GM18868 (cell line): ENCODE measurements at regions not wholly inside any gene's neighbourhood (a gene's known extent, or its start where the extent isn't known, plus 50 kb on each side); places are given as distances from the start of the nearest gene placed in this dataset.
"Not testable (repeated sequence)": the region's sequence is repeated elsewhere in the genome, so short reads cannot be mapped to it uniquely, and the experiment has no call there.

Experiments
- ATAC-seq: cut with Tn5 transposase; IDR thresholded peaks from one replicate; pipeline ENCODE4 v1.9.1; 2021; ENCODE audit warnings: mild to moderate bottlenecking, moderate library complexity; ENCODE audit not compliant: unreplicated experiment

- ATAC-seq = no peak
Measured at GRCh38 chr1:65527190-65527589, 106.7 kb downstream of the LEPR start.

- no peak for ATAC-seq
Measured at GRCh38 chr1:65527707-65528503, 107.4 kb downstream of the LEPR start.

GRCh38 chr1:65531972-65532570 is 111.6 kb downstream of the LEPR start:
- ATAC-seq = no peak

GRCh38 chr1:65535981-65536380 is 115.5 kb downstream of the LEPR start:
- no peak for ATAC-seq

- ATAC-seq = no peak
Measured at GRCh38 chr1:65538086-65538485, 117.6 kb downstream of the LEPR start.

- no peak for ATAC-seq
Measured at GRCh38 chr1:65538664-65539063, 118.2 kb downstream of the LEPR start.

GRCh38 chr1:65539266-65540131 is 119.0 kb downstream of the LEPR start:
- no peak for ATAC-seq

GRCh38 chr1:65541161-65541560 is 120.7 kb downstream of the LEPR start:
- ATAC-seq = no peak

- ATAC-seq = no peak
Measured at GRCh38 chr1:65541865-65542264, 121.4 kb downstream of the LEPR start.

- not testable (repeated sequence) for ATAC-seq
Measured at GRCh38 chr1:65542592-65542991, 122.1 kb downstream of the LEPR start.

- ATAC-seq = not testable (repeated sequence)
Measured at GRCh38 chr1:65550306-65551010, 130.0 kb downstream of the LEPR start.

- not testable (repeated sequence) for ATAC-seq
Measured at GRCh38 chr1:65552484-65552883, 132.0 kb downstream of the LEPR start.

- ATAC-seq = not testable (repeated sequence)
Measured at GRCh38 chr1:65554086-65554764, 133.8 kb downstream of the LEPR start.

GRCh38 chr1:65554829-65555228 is 134.4 kb downstream of the LEPR start:
- no peak for ATAC-seq

- no peak for ATAC-seq
Measured at GRCh38 chr1:65558215-65558614, 137.7 kb downstream of the LEPR start.

GRCh38 chr1:65564493-65564892 is 144.0 kb downstream of the LEPR start:
- ATAC-seq = no peak

- ATAC-seq = no peak
Measured at GRCh38 chr1:65568285-65568684, 147.8 kb downstream of the LEPR start.

GRCh38 chr1:65572701-65573421 is 152.4 kb downstream of the LEPR start:
- no peak for ATAC-seq

GRCh38 chr1:65577278-65577677 is 156.8 kb downstream of the LEPR start:
- ATAC-seq = no peak

- ATAC-seq = not testable (repeated sequence)
Measured at GRCh38 chr1:65577982-65578381, 157.5 kb downstream of the LEPR start.
